ENCODE measurements at regions not wholly inside any gene's neighbourhood (a gene's known extent, or its start where the extent isn't known, plus 50 kb on each side); places are given as distances from the start of the nearest gene placed in this dataset.

DNA sequence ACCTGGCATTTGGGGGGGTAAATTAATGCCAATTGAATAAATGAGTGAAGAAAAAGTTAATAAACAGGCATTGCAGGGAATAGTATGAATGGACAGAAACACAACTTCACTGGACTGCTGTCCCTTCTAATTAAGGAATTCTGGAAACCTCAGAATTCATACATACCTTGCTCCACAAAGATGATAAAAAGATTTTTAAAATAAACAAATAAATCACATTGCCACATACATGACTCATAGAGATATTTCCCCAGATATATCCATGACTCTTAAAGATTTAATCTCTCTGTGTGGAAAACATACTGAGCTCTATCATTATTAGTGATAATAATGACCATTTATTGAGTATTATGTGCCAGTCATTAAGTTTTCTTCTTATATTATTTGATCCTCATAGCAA, 469.0 kb upstream of the MEF2C start:
- Histone ChIP-seq H3K27me3 (ENCODE audit: low read depth, low read length) (no peaks in the 10 kb centered on the region), H3K27ac (ENCODE audit: low read length) (no peak overlapping the region), H3K4me1 (ENCODE audit: control insufficient read depth in 1 of 2, insufficient read depth in 2 of 2, low read length in 2 of 2) (no peaks in the 10 kb centered on the region), H3K9me3 (ENCODE audit: control insufficient read depth in 1 of 2, low read length in 2 of 2) (no peaks in the 10 kb centered on the region), H3K4me3 (ENCODE audit: low read depth in 1 of 2, low read length in 2 of 2) (no peak overlapping the region), H3K36me3 (ENCODE audit: control insufficient read depth in 1 of 2, insufficient read depth in 2 of 2, low read length in 2 of 2) (no peaks in the 10 kb centered on the region)

DNA sequence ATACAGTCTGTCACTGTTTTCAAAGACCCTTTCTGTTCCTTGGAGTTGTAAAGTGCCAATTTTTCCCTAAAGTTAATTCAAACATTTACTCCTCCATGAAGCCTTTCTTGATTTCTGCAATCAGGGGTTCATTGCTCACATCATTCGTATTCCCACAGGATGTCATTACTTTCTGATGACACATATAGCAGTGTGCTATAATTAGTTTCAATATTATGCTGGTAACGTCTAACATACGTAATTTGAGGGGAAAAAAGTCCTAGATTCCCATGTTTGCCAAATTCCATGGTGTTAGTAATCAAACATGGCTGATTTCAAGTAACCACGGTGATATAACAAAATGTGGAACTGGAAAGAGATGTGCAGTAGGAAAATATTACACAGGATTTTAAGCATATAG, 468.2 kb upstream of the MEF2C start:
- Histone ChIP-seq H3K9me3 (ENCODE audit: control insufficient read depth in 1 of 2, low read length in 2 of 2) (no peaks in the 10 kb centered on the region), H3K4me3 (ENCODE audit: low read depth in 1 of 2, low read length in 2 of 2) (no peak overlapping the region), H3K36me3 (ENCODE audit: control insufficient read depth in 1 of 2, insufficient read depth in 2 of 2, low read length in 2 of 2) (no peaks in the 10 kb centered on the region)

DNA sequence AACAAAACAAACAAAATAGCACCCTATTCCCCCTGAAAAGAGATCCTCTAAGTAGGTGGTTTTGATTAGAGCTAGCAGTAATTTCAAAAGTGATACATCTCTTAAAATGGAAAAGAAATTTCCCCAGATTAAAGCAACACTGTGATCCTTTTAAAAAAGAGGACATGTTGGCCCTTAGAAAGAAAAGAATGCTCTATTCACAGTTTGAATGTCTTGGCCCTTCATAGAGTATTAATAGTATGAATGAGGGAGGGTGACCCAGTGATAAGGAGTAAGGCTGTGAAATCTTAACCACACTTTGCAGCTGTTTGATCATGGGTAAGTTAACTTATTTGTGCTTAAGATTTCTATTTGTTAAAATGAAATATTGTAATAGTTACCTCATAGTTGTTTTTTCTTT, 467.7 kb upstream of the MEF2C start:
- no peak overlapping the region for H3K4me3 ChIP-seq (ENCODE audit: low read depth in 1 of 2, low read length in 2 of 2)
- H3K9me3 ChIP-seq (ENCODE audit: control insufficient read depth in 1 of 2, low read length in 2 of 2): no peaks in the 10 kb centered on the region
- H3K36me3 ChIP-seq (ENCODE audit: control insufficient read depth in 1 of 2, insufficient read depth in 2 of 2, low read length in 2 of 2): no peaks in the 10 kb centered on the region
- no peaks in the 10 kb centered on the region for H3K4me1 ChIP-seq (ENCODE audit: control insufficient read depth in 1 of 2, insufficient read depth in 2 of 2, low read length in 2 of 2)
- no peak overlapping the region for H3K27ac ChIP-seq (ENCODE audit: low read length)
- no peaks in the 10 kb centered on the region for H3K27me3 ChIP-seq (ENCODE audit: low read depth, low read length)

More for the DNA sequence above, 468.2 kb upstream of the MEF2C start:
- no peaks in the 10 kb centered on the region for H3K27me3 ChIP-seq (ENCODE audit: low read depth, low read length)
- no peaks in the 10 kb centered on the region for H3K4me1 ChIP-seq (ENCODE audit: control insufficient read depth in 1 of 2, insufficient read depth in 2 of 2, low read length in 2 of 2)
- no peak overlapping the region for H3K27ac ChIP-seq (ENCODE audit: low read length)

DNA sequence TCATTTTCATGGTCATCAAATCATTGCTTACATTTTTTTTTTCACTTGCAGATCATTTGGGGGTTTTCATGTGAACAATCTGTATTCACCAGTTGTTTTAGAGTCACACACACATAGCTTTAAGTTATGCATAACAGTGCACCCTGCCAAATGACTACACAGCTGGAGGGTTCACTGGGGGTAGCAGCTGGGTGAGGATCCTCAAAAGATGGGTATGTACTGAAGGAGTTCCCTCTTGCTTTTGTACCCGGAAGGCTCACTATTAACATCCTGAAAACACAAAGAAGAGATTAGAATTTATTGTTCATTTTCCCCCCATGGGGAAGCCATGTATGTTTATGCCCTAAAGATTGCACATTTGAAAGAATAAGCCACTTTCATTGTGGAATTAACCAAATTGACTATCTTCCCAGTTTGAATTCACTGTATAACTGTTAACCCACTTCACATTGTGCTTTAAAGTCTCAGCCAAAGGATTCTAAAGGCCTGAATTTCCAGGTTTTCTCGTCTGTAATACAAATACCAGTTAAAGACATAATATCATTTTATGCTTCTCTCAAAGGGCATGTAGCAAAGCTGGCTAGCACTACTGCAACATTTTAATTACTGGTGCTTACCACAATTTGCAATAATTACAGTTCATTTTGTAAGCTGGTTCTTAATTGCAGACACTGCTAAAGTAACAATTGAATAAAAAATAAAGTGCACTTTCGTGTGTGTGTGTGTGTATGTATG, 466.4 kb upstream of the MEF2C start:
- no peaks in the 10 kb centered on the region for H3K9me3 ChIP-seq (ENCODE audit: control insufficient read depth in 1 of 2, low read length in 2 of 2)
- no peaks in the 10 kb centered on the region for H3K27me3 ChIP-seq (ENCODE audit: low read depth, low read length)
- no peaks in the 10 kb centered on the region for H3K4me1 ChIP-seq (ENCODE audit: control insufficient read depth in 1 of 2, insufficient read depth in 2 of 2, low read length in 2 of 2)

DNA sequence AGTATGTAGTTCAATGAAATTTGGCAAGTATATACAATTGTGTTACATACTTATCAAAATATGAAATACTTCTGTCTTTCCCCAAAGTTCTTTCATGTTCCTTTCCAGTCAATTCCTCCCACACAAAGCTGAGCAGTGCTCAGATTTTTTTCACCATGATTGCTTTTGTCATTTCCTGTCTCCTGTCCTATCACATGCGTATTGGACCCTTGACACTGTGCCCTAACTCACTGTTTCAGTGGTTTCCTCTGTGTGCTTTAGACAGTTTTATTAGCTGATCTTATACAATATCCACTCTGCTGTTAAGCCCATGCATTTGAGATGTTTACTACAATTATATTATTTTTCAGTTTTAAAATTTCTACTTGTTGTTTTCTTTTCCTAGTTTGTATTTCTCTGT, 463.6 kb upstream of the MEF2C start:
- Histone ChIP-seq H3K36me3 (ENCODE audit: control insufficient read depth in 1 of 2, insufficient read depth in 2 of 2, low read length in 2 of 2) (no peaks in the 10 kb centered on the region), H3K4me1 (ENCODE audit: control insufficient read depth in 1 of 2, insufficient read depth in 2 of 2, low read length in 2 of 2) (no peaks in the 10 kb centered on the region), H3K4me3 (ENCODE audit: low read depth in 1 of 2, low read length in 2 of 2) (no peak overlapping the region), H3K9me3 (ENCODE audit: control insufficient read depth in 1 of 2, low read length in 2 of 2) (no peaks in the 10 kb centered on the region), H3K27ac (ENCODE audit: low read length) (no peak overlapping the region), H3K27me3 (ENCODE audit: low read depth, low read length) (no peaks in the 10 kb centered on the region)

More for the DNA sequence above, 466.4 kb upstream of the MEF2C start:
- Histone ChIP-seq H3K36me3 (ENCODE audit: control insufficient read depth in 1 of 2, insufficient read depth in 2 of 2, low read length in 2 of 2) (no peaks in the 10 kb centered on the region), H3K4me3 (ENCODE audit: low read depth in 1 of 2, low read length in 2 of 2) (no peak overlapping the region), H3K27ac (ENCODE audit: low read length) (no peak overlapping the region)

DNA sequence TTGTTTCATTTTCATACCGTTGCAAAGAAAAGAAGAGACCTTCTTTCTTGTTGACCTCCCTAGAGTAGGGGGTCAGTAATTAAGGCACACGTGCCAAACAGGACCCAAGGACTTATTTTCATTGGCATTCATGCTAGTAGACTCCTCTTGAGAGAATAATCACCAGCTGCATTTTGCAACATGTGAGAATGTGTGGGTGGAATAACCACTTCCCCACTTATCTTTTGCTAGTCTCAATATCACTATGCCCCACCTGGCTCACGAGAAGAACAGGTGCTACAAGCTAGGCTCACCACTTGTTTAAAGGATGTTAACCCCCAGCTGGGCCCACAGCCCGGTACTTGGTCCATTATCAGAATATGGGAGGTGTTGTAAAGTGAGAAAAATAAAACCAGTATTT, 460.7 kb upstream of the MEF2C start:
- Histone ChIP-seq H3K4me1 (ENCODE audit: control insufficient read depth in 1 of 2, insufficient read depth in 2 of 2, low read length in 2 of 2) (no peaks in the 10 kb centered on the region), H3K36me3 (ENCODE audit: control insufficient read depth in 1 of 2, insufficient read depth in 2 of 2, low read length in 2 of 2) (no peaks in the 10 kb centered on the region), H3K4me3 (ENCODE audit: low read depth in 1 of 2, low read length in 2 of 2) (no peak overlapping the region), H3K9me3 (ENCODE audit: control insufficient read depth in 1 of 2, low read length in 2 of 2) (no peaks in the 10 kb centered on the region), H3K27me3 (ENCODE audit: low read depth, low read length) (no peaks in the 10 kb centered on the region), H3K27ac (ENCODE audit: low read length) (no peak overlapping the region)

DNA sequence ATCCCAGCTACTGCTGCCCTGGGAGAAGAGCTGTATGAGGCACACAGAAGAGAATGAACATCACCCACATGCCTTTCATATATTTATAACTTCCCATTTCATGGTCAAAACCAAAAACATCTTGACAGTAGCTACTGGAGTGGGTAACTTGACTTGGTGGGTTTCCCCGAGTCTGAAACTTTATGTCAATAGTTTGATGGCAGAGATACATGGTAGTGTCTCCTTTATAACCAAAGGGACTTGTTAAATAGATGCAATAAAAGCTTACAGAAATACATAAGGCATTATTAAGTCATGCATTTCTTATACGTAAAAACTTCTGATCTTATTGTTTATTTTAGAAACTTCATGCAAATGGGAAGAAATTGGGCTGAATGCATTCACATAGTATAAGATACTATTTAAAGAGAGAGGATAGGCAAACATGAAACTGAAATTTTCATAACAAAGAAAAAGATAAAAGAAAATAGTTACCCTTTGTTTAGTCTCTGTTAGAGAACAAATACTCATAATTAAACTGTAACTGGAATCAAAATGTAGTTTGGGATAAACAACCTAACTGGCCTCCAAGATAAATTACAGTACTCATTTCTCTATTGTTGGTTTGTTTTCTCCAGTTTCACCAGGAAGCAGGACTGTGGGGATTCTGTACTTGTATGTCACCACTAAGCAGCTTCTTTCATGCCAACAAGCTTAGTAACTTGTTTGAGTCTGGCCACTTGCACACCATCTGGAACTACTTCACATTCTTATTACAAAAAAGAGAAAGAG, 459.3 kb upstream of the MEF2C start:
- Histone ChIP-seq H3K4me3 (ENCODE audit: low read depth in 1 of 2, low read length in 2 of 2) (no peak overlapping the region), H3K27ac (ENCODE audit: low read length) (no peak overlapping the region)

DNA sequence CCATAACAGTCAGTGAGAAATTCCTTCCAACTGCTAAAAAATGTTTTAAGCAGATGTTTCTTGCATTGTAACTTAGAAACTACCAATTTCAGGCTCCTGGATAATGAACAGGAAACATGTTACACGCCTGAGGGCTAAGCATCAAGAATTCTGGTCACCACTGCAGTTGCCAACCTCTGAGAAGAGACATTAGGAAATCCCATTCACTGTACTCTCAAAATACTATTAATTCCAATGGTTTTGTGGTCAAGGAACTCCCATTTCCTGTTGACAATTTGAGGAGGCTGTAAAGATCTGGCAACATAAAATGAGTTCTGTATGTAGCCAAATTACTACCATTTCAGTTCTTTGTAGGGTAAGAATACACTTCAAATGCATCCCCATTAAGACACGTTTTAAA, 456.0 kb upstream of the MEF2C start:
- Histone ChIP-seq H3K27me3 (ENCODE audit: low read depth, low read length) (no peaks in the 10 kb centered on the region), H3K9me3 (ENCODE audit: control insufficient read depth in 1 of 2, low read length in 2 of 2) (no peaks in the 10 kb centered on the region), H3K4me1 (ENCODE audit: control insufficient read depth in 1 of 2, insufficient read depth in 2 of 2, low read length in 2 of 2) (no peaks in the 10 kb centered on the region), H3K36me3 (ENCODE audit: control insufficient read depth in 1 of 2, insufficient read depth in 2 of 2, low read length in 2 of 2) (no peaks in the 10 kb centered on the region), H3K27ac (ENCODE audit: low read length) (no peak overlapping the region), H3K4me3 (ENCODE audit: low read depth in 1 of 2, low read length in 2 of 2) (no peak overlapping the region)

More for the DNA sequence above, 459.3 kb upstream of the MEF2C start:
- no peaks in the 10 kb centered on the region for H3K27me3 ChIP-seq (ENCODE audit: low read depth, low read length)
- no peaks in the 10 kb centered on the region for H3K9me3 ChIP-seq (ENCODE audit: control insufficient read depth in 1 of 2, low read length in 2 of 2)
- no peaks in the 10 kb centered on the region for H3K36me3 ChIP-seq (ENCODE audit: control insufficient read depth in 1 of 2, insufficient read depth in 2 of 2, low read length in 2 of 2)
- H3K4me1 ChIP-seq (ENCODE audit: control insufficient read depth in 1 of 2, insufficient read depth in 2 of 2, low read length in 2 of 2): no peaks in the 10 kb centered on the region

DNA sequence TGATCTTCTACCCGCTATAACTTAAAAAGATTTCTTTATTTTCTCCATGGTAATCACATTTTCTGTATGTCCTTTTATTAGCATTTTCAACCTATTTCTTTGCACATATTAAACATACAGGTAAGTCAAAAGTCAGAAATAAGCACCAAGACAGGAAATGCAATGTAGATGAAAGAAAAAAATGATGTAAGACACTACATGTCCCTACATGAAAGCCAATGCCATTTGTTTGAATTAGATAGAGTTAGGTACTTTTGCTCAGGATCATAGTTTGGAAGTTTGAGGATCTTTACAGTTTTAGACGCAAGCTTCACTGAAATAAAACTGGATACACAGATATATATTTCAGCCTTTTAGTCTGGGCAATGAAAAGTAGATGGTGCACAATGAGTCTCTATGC, 453.1 kb upstream of the MEF2C start:
- H3K27me3 ChIP-seq (ENCODE audit: low read depth, low read length): no peaks in the 10 kb centered on the region
- H3K4me3 ChIP-seq (ENCODE audit: low read depth in 1 of 2, low read length in 2 of 2): no peak overlapping the region
- H3K27ac ChIP-seq (ENCODE audit: low read length): no peak overlapping the region
- no peaks in the 10 kb centered on the region for H3K36me3 ChIP-seq (ENCODE audit: control insufficient read depth in 1 of 2, insufficient read depth in 2 of 2, low read length in 2 of 2)
- no peaks in the 10 kb centered on the region for H3K4me1 ChIP-seq (ENCODE audit: control insufficient read depth in 1 of 2, insufficient read depth in 2 of 2, low read length in 2 of 2)
- H3K9me3 ChIP-seq (ENCODE audit: control insufficient read depth in 1 of 2, low read length in 2 of 2): no peaks in the 10 kb centered on the region

DNA sequence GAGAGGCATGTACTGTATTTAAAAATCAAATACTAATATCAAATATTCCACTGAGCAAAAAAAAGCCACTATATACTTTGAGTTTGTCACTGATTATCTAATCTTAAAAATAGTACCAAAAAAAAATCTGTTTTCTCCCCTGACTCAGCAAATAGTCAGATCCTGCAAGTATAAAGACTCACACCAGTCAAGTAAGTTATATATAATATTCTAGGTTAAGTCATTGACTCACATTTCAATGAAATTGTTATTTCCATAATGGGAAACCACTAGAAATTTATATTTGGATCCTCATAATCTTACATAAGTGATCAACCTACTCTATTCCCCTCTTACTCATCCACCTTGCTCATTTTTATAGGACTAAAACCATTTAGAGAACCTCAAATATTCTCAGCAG, 447.2 kb upstream of the MEF2C start:
- no peaks in the 10 kb centered on the region for H3K36me3 ChIP-seq (ENCODE audit: control insufficient read depth in 1 of 2, insufficient read depth in 2 of 2, low read length in 2 of 2)
- H3K27me3 ChIP-seq (ENCODE audit: low read depth, low read length): no peaks in the 10 kb centered on the region
- no peaks in the 10 kb centered on the region for H3K9me3 ChIP-seq (ENCODE audit: control insufficient read depth in 1 of 2, low read length in 2 of 2)
- H3K4me3 ChIP-seq (ENCODE audit: low read depth in 1 of 2, low read length in 2 of 2): no peak overlapping the region
- no peak overlapping the region for H3K27ac ChIP-seq (ENCODE audit: low read length)
- no peaks in the 10 kb centered on the region for H3K4me1 ChIP-seq (ENCODE audit: control insufficient read depth in 1 of 2, insufficient read depth in 2 of 2, low read length in 2 of 2)

DNA sequence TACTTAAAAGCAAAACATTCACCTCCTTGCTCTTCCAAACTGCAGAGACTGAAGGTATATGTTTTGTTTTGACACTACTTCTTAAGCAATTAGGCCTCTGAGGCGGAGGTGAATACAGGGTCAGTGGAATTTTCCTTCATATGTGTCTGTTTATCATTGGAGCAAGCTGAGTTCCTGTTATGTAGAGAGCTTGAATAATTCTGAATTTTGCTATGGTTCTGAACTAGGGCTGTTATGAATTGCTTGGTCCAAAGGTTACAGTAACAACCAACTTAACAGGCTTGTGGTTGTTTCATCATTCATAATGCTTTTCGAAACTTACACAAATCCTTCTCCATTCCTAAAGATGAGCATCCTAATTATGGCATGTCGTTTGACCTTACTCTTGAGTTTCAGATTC, 444.6 kb upstream of the MEF2C start:
- Histone ChIP-seq H3K27me3 (ENCODE audit: low read depth, low read length) (no peaks in the 10 kb centered on the region), H3K9me3 (ENCODE audit: control insufficient read depth in 1 of 2, low read length in 2 of 2) (no peaks in the 10 kb centered on the region), H3K4me1 (ENCODE audit: control insufficient read depth in 1 of 2, insufficient read depth in 2 of 2, low read length in 2 of 2) (no peaks in the 10 kb centered on the region), H3K36me3 (ENCODE audit: control insufficient read depth in 1 of 2, insufficient read depth in 2 of 2, low read length in 2 of 2) (no peaks in the 10 kb centered on the region), H3K27ac (ENCODE audit: low read length) (no peak overlapping the region), H3K4me3 (ENCODE audit: low read depth in 1 of 2, low read length in 2 of 2) (no peak overlapping the region)

All from muscle layer of duodenum (tissue), 2 donors.